ENCODE measurements at regions not wholly inside any gene's neighbourhood (a gene's known extent, or its start where the extent isn't known, plus 50 kb on each side); places are given as distances from the start of the nearest gene placed in this dataset.

GRCh38 chr1:192862271-192862670 is 53.4 kb downstream of the RGS2 start:
- TF ChIP-seq ZFX (IDR thresholded peaks at IDR 0.05; ENCODE audit: borderline replicate concordance) (no peak), CTCF (IDR thresholded peaks at IDR 0.05) (no peak)
- peak overlapping the region; percentile 93 for H3K27ac ChIP-seq

- TF ChIP-seq CTCF (IDR thresholded peaks at IDR 0.05): no peak
- TF ChIP-seq ZFX (IDR thresholded peaks at IDR 0.05; ENCODE audit: borderline replicate concordance): no peak
- H3K27ac ChIP-seq: no peak overlapping the region
Observed at GRCh38 chr1:192866241-192866868, 57.5 kb downstream of the RGS2 start.

GRCh38 chr1:192867180-192867579 is 58.3 kb downstream of the RGS2 start:
- TF ChIP-seq CTCF (IDR thresholded peaks at IDR 0.05): no peak
- no peak for TF ChIP-seq ZFX (IDR thresholded peaks at IDR 0.05; ENCODE audit: borderline replicate concordance)
- H3K27ac ChIP-seq: no peak overlapping the region

GRCh38 chr1:192869308-192869940 is 60.6 kb downstream of the RGS2 start:
- no peak overlapping the region for H3K27ac ChIP-seq
- TF ChIP-seq CTCF (IDR thresholded peaks at IDR 0.05) (no peak), ZFX (IDR thresholded peaks at IDR 0.05; ENCODE audit: borderline replicate concordance) (no peak)

GRCh38 chr1:192872010-192872409 is 63.2 kb downstream of the RGS2 start:
- no peak for TF ChIP-seq ZFX (IDR thresholded peaks at IDR 0.05; ENCODE audit: borderline replicate concordance)
- TF ChIP-seq CTCF (IDR thresholded peaks at IDR 0.05): no peak

GRCh38 chr1:192873836-192874235 is 65.0 kb downstream of the RGS2 start:
- TF ChIP-seq ZFX (IDR thresholded peaks at IDR 0.05; ENCODE audit: borderline replicate concordance) (no peak), CTCF (IDR thresholded peaks at IDR 0.05) (no peak)
- no peak overlapping the region for H3K27ac ChIP-seq

More at GRCh38 chr1:192872010-192872409, 63.2 kb downstream of the RGS2 start:
- H3K27ac ChIP-seq: no peak overlapping the region

GRCh38 chr1:192876633-192877032 is 67.8 kb downstream of the RGS2 start:
- no peak overlapping the region for H3K27ac ChIP-seq
- TF ChIP-seq ZFX (IDR thresholded peaks at IDR 0.05; ENCODE audit: borderline replicate concordance) (no peak), CTCF (IDR thresholded peaks at IDR 0.05) (no peak)
